ENCODE measurements at regions not wholly inside any gene's neighbourhood (a gene's known extent, or its start where the extent isn't known, plus 50 kb on each side); places are given as distances from the start of the nearest gene placed in this dataset.

- in situ Hi-C loops (cut with HindIII; ENCODE audit: low pct_unique_long_range_greater_than_20kb, low sequenced_read_pairs) = no loop called here
These were observed 148.8 kb upstream of the CAMK1G start for GRCh38 chr1:209434631-209435217.

GRCh38 chr1:209435654-209436566 is 147.6 kb upstream of the CAMK1G start:
- in situ Hi-C loops (cut with HindIII; ENCODE audit: low pct_unique_long_range_greater_than_20kb, low sequenced_read_pairs) = no loop called here
- peak; percentile 78 for DNase-seq (ENCODE audit: low read depth, low spot score)

More at GRCh38 chr1:209434631-209435217, 148.8 kb upstream of the CAMK1G start:
- DNase-seq (ENCODE audit: low read depth, low spot score) = no peak

- no peak for DNase-seq (ENCODE audit: low read depth, low spot score)
- in situ Hi-C loops (cut with HindIII; ENCODE audit: low pct_unique_long_range_greater_than_20kb, low sequenced_read_pairs) = no loop called here
These were observed 143.7 kb upstream of the CAMK1G start for GRCh38 chr1:209439828-209440227.

GRCh38 chr1:209443361-209443931 is 140.1 kb upstream of the CAMK1G start:
- no peak for DNase-seq (ENCODE audit: low read depth, low spot score)
- in situ Hi-C loops (cut with HindIII; ENCODE audit: low pct_unique_long_range_greater_than_20kb, low sequenced_read_pairs) = no loop called here

GRCh38 chr1:209443975-209444651 is 139.4 kb upstream of the CAMK1G start:
- in situ Hi-C loops (cut with HindIII; ENCODE audit: low pct_unique_long_range_greater_than_20kb, low sequenced_read_pairs) = no loop called here
- DNase-seq (ENCODE audit: low read depth, low spot score) = no peak

GRCh38 chr1:209444961-209445360 is 138.6 kb upstream of the CAMK1G start:
- in situ Hi-C loops (cut with HindIII; ENCODE audit: low pct_unique_long_range_greater_than_20kb, low sequenced_read_pairs) = no loop called here
- DNase-seq (ENCODE audit: low read depth, low spot score) = no peak

GRCh38 chr1:209445576-209445975 is 137.9 kb upstream of the CAMK1G start:
- in situ Hi-C loops (cut with HindIII; ENCODE audit: low pct_unique_long_range_greater_than_20kb, low sequenced_read_pairs) = no loop called here
- no peak for DNase-seq (ENCODE audit: low read depth, low spot score)

GRCh38 chr1:209446356-209446755 is 137.2 kb upstream of the CAMK1G start:
- DNase-seq (ENCODE audit: low read depth, low spot score) = no peak
- in situ Hi-C loops (cut with HindIII; ENCODE audit: low pct_unique_long_range_greater_than_20kb, low sequenced_read_pairs) = no loop called here

GRCh38 chr1:209454340-209454994 is 129.0 kb upstream of the CAMK1G start:
- DNase-seq (ENCODE audit: low read depth, low spot score) = no peak
- in situ Hi-C loops (cut with HindIII; ENCODE audit: low pct_unique_long_range_greater_than_20kb, low sequenced_read_pairs) = no loop called here

- in situ Hi-C loops (cut with HindIII; ENCODE audit: low pct_unique_long_range_greater_than_20kb, low sequenced_read_pairs) = no loop called here
- DNase-seq (ENCODE audit: low read depth, low spot score) = no peak
These were observed 128.4 kb upstream of the CAMK1G start for GRCh38 chr1:209455145-209455544.

- in situ Hi-C loops (cut with HindIII; ENCODE audit: low pct_unique_long_range_greater_than_20kb, low sequenced_read_pairs) = no loop called here
- peak; percentile 10 for DNase-seq (ENCODE audit: low read depth, low spot score)
These were observed 127.7 kb upstream of the CAMK1G start for GRCh38 chr1:209455661-209456358.

GRCh38 chr1:209456878-209457277 is 126.6 kb upstream of the CAMK1G start:
- DNase-seq (ENCODE audit: low read depth, low spot score) = no peak
- in situ Hi-C loops (cut with HindIII; ENCODE audit: low pct_unique_long_range_greater_than_20kb, low sequenced_read_pairs) = no loop called here

GRCh38 chr1:209457401-209458125 is 126.0 kb upstream of the CAMK1G start:
- in situ Hi-C loops (cut with HindIII; ENCODE audit: low pct_unique_long_range_greater_than_20kb, low sequenced_read_pairs) = no loop called here
- DNase-seq (ENCODE audit: low read depth, low spot score) = no peak

GRCh38 chr1:209458921-209459320 is 124.6 kb upstream of the CAMK1G start:
- no peak for DNase-seq (ENCODE audit: low read depth, low spot score)
- in situ Hi-C loops (cut with HindIII; ENCODE audit: low pct_unique_long_range_greater_than_20kb, low sequenced_read_pairs) = no loop called here

GRCh38 chr1:209461168-209461567 is 122.3 kb upstream of the CAMK1G start:
- DNase-seq (ENCODE audit: low read depth, low spot score) = no peak
- in situ Hi-C loops (cut with HindIII; ENCODE audit: low pct_unique_long_range_greater_than_20kb, low sequenced_read_pairs) = no loop called here

GRCh38 chr1:209462433-209462832 is 121.1 kb upstream of the CAMK1G start:
- in situ Hi-C loops (cut with HindIII; ENCODE audit: low pct_unique_long_range_greater_than_20kb, low sequenced_read_pairs) = no loop called here
- DNase-seq (ENCODE audit: low read depth, low spot score) = no peak

GRCh38 chr1:209463441-209463840 is 120.1 kb upstream of the CAMK1G start:
- no peak for DNase-seq (ENCODE audit: low read depth, low spot score)
- in situ Hi-C loops (cut with HindIII; ENCODE audit: low pct_unique_long_range_greater_than_20kb, low sequenced_read_pairs) = no loop called here

All from SK-MEL-5 (cell line).